ENCODE measurements at regions not wholly inside any gene's neighbourhood (a gene's known extent, or its start where the extent isn't known, plus 50 kb on each side); places are given as distances from the start of the nearest gene placed in this dataset.

DNA sequence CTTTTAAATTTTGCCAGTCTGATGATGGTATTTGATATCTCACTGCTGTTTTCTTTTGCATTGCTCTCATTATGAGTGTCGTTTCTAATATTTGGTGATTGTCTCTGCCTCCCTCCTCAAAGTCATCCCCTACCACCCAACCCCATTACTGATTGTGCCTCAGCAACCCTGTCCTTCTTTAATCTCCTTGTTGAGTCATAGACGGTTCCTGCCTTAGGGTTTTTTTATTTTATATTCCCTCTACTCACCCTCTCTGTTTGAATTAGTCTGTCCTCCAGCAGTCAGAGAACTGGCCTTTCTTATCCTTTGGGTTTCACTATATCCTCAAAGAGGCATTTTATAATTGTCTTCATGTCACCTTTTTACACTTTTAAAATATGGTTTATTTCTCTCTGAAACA is 409.3 kb upstream of the CPEB2 start:
- no peak for DNase-seq

- DNase-seq, result no peak
These were observed 406.3 kb upstream of the CPEB2 start for GRCh38 chr4:14596028-14596427.

- DNase-seq, result no peak
These were observed 405.8 kb upstream of the CPEB2 start for GRCh38 chr4:14596437-14596836.

DNA sequence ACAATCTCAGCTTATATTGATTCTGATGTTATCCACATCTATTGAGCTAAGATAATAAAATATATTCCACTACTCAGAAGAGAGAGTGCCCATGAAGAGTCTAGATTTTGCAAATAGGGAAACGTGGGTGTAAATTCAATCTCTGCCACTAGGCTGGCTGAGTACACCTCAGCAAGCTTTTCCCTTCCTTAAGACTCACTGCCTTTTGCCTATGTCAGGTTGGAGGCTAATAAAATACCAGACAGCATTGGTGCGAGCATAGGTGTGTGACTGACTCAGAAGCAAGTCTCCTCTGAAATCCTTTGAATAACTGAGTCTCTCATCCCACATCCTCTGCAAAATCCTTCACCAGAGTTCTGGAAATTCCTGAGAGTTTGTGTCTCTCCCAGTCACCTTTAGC is 405.4 kb upstream of the CPEB2 start:
- DNase-seq, result no peak

GRCh38 chr4:14602206-14602605 is 400.1 kb upstream of the CPEB2 start:
- no peak for DNase-seq

- no peak for DNase-seq
These were observed 395.3 kb upstream of the CPEB2 start for GRCh38 chr4:14607001-14607400.

- DNase-seq, result no peak
These were observed 394.7 kb upstream of the CPEB2 start for GRCh38 chr4:14607578-14607977.

- no peak for DNase-seq
These were observed 393.7 kb upstream of the CPEB2 start for GRCh38 chr4:14608630-14609029.

DNA sequence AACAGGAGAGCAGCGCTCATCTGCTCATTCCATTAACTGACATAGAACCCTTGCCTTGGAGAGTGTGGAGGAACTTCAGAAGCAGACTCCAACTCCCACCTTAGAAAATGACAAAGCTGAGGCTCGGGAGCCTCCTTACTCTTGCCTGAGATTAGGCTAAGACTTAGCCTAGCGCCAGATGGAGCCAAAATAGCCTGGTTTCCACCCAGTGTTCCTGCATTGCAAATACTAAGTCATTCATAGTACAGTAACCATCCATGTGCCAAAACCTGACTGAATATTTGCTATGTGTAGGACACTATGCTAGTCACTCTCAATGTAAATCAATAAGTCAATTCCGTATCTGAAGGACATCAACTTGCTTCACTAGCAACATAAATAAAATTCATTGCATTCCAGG is 387.4 kb upstream of the CPEB2 start:
- DNase-seq, result no peak

DNA sequence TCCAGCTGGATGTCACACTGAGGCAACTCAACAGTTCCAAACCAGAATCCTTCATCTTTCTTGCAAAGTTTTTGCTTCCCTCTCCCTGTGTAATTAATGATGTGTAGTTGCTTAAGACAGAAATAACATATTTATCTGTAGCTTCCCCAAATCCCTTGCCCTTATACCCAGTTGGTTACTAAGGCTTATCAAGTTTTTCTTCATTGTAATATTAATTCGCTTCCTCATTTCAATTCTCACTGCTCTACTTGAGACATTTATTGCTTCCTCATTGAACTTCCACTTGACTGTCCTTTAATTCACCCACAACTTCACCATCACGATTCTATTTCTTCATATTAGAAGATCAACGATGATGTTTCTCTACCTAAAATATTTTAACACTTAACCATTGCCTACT is 386.6 kb upstream of the CPEB2 start:
- no peak for DNase-seq

DNA sequence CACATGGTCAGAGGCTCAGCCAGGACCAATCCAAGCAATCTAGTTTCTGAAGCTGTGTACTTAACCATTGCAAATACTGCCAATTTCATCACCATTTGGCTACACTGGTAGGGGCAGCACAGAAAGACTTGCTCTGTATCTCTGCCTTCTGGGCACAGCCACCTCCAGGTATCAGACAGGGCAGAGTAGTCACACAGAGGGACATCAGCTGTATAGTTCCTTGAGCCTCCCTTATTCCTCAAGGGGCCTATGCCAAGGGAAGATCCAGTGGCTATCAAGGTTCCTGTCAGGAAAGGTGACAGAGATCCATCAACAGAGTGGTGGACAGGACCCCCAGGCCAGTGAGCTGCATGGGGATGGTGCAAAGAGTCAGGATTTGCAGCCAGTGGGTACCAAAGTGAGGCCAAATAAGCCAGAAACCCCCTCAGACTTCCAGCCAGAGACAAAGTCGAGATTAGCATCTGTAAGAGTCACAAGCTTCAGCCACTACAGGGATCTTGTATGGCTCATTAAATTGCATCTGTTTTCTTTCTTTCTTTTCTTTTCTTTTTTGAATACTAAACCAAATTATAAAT is 381.6 kb upstream of the CPEB2 start:
- no peak for DNase-seq

- no peak for DNase-seq
These were observed 380.4 kb upstream of the CPEB2 start for GRCh38 chr4:14621731-14622463.

DNA sequence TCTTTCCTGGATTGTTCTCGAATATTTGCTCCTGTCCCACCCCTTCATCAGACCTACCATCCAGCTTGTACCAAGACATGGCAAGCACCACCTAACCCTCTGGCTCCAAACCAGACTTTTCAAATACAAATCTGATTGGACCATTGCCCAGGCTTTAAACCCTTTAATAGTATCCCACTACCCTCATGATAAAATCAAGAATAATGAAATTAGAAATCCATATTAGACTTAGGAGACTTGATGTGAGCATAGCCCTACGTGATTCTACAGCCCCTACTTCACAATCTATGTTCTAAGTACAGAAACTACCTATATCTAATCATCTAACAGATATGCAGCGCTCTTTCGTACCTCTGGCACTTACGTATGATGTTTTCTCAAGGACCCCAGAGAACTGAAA is 375.2 kb upstream of the CPEB2 start:
- no peak for DNase-seq

- no peak for DNase-seq
These were observed 370.4 kb upstream of the CPEB2 start for GRCh38 chr4:14631806-14632440.

- no peak for DNase-seq
These were observed 365.7 kb upstream of the CPEB2 start for GRCh38 chr4:14636563-14636962.

- DNase-seq, result no peak
These were observed 361.8 kb upstream of the CPEB2 start for GRCh38 chr4:14640476-14640875.

- no peak for DNase-seq
These were observed 360.4 kb upstream of the CPEB2 start for GRCh38 chr4:14641871-14642270.

DNA sequence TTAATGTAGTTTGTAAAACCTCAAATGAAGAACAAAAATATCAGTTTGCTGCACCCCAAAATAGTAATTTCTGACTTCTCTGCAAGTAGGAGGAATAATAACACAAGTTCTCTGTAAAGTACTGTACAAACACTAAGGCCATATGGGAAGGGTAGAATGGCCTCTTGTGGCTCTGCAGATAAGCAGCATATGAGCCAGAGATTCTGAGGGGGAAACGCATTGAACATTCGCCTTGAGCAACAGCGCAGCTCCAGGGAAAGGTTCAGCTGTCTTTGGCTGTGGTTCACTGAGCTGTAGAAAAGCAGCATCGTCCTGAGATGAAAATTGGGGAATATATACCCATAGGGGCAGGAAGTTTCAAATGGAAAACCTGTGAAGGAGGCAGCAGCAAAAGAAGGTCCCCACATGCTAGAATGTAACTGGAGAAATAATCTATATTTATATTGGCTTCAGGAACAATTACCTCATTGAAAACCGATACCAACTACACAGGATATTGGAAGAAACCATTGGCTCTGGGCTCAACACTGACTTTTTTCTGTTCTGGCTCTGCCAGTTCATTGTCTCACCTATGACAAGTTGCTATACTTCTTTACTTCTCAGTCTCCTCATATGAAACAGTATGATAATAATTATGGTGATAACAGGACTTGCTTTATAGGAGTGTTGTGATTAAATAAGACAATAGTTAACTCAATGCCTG is 357.6 kb upstream of the CPEB2 start:
- DNase-seq, result no peak

- no peak for DNase-seq
These were observed 355.4 kb upstream of the CPEB2 start for GRCh38 chr4:14646831-14647230.

DNA sequence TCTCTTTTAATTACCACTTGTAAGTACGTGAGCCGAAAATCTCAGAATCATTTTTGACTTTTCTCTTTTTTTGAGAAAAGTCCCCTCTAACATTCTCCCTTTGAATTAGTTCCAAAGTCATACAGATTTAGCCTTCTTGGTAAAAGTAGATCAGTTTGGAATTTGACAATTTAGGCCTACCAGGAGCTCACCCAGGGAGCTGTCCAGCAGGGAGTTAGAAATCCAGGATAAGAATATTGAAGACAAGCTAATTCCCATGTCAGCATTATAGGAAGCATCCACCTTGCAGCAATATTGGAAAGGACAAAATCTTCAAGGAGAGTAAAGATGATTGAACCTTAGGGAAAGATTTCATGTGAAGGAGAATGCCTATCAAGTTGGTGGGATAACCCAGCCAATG is 352.2 kb upstream of the CPEB2 start:
- no peak for DNase-seq

DNA sequence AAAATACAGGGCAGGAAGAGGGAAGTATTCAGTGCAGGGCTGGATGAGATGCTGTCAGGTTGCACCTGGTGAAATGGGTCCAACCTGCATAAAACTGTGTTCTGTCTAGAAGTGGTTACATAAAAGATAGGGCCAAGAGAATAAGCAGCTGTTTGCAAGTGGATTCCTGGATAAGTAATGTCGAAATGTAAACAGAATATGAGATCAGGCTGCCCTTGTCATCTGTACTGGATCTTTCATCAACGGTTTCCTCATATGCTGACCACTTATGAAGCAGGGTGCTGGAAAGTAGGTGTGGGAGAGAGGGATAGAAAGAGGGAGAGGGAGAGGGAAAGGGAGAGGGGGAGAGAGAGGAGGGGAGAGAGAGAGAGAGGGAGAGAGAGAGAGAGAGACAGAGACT is 349.8 kb upstream of the CPEB2 start:
- DNase-seq, result no peak

- no peak for DNase-seq
These were observed 348.9 kb upstream of the CPEB2 start for GRCh38 chr4:14653338-14653737.

DNA sequence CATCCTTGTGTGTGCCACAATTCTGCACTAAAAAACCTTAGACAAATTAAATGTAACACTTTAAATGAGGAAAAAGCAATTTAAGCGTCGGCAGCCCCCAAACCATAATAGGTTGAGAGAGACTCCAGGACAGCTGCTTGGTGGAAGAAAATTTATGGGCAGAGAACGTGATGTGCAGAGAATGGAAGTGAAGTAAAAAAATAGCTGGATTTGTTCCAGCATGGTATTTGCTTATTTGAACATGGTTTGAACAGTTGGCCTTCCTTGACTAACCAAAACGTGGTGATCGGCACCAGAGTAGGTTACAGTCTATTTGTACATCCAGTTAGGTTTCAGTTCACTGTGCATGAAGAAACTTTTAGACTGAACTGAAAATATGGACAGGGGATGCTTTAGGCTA is 343.0 kb upstream of the CPEB2 start:
- no peak for DNase-seq

GRCh38 chr4:14667624-14668151 is 334.6 kb upstream of the CPEB2 start:
- no peak for DNase-seq
